Right lung (tissue), 2 donors: ENCODE measurements at regions not wholly inside any gene's neighbourhood (a gene's known extent, or its start where the extent isn't known, plus 50 kb on each side); places are given as distances from the start of the nearest gene placed in this dataset.

Experiments used
- DNase-seq, 2 donors: peaks; one replicate each; pipeline ENCODE4 v3.0.0-alpha.2; 2013

DNA sequence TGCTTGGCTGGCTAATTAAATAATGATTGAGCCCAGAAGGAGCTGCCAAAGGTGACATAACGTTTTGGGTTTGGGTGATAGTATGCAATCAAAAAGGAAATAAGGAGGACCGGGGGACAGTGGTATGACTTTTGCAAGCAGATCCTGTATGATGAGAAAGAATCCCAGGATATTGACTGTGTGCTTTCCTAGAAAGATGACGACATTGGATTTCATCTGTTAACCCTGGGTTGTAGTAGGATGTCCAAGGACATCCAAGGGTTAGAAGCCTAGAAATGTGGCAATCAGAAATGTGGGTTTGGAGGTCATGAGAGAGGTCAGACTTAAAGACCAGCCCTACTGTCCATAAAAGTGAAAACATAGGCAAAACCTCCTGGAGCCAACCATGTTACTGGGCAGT lies 50.3 kb upstream of the HMHB1 start:
- no peak for DNase-seq

DNA sequence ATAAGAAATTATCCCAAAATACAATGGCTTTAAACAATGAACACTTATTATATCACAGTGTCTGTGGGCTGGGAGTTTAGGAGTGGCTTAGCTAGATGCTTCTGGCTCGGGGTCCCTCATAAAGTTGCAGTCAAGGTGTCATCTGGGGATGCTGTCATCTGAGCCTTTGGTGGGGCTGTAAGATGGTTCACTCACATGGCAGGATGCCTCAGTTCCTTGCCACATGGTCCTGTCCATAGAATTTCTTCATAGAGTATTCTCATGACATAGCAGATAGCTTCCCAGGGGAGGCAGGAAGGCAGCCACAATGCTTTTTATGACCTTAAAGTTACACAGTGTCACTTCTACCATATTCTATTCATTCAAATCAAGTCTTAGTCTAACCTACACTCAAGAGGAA lies 51.2 kb upstream of the HMHB1 start:
- DNase-seq = no peak

DNA sequence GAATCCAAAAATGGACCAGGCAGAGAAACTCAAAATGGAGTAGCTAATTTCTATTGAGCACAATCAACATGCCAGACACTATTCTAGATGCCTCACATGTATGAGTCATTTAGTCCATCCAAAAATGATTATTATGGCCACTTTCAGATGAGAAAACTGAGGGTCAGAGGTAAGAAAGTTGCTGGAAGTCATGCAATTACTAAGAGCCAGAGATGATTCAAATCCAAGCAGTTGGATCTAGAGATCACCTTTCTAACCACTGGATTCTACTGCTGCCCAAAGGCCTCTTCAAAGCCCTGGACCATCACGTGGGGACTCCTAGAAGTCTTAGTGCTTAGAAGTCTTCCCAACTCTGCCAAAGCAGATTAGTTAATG lies 51.8 kb upstream of the HMHB1 start:
- no peak for DNase-seq

DNA sequence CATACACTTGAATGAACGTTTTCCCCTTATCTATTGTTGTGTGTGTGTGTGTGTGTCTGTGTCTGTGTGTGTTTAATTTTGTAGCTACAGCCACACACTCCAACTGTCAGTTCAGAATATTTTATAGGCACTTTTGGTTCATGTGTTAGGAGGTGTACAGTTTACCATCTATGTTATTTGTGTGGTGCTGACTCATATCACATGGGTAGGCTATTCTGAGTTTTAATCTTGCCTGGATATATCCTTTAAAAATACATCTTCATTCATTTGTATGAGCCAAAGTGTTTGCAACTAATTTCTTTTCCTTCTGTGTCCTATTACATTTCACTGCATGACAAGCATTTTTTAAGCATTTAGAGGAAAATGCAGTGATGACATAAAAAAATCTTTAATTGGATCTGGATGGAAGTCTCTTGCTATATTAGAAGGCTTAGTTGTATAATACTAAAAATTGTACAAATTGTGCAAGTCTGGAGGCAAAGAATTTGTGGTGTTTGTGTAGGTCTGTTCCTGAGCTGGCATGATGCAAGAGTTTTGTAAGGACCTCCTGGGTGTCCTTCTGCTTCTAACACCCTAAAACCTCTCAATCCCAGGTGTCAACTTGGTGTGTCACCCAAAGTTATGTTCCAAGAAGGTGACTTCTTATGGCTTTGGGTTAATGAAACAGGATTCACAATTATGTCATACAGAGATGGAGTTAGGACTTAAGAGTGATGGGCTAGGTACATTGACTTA lies 52.4 kb upstream of the HMHB1 start:
- peak; percentile 31 to 46 for DNase-seq

DNA sequence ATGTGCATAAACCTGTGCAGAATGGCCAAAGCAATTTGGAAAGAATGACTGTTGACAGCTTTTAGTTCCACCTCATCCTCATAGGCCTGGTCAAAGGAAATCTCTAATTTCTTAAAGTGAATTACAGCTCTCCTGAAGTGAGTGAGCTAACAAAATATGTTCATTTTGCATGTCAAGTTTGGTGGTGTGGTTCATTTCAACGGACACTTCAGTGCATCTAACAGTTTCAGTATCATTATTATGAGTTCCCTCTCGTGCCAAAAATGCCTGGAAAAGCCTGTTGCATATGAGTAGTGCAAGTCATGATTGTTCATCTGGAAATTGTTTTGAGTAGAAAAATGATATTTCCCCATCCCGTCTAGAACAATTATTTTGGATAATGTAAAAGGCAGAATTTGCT lies 53.2 kb upstream of the HMHB1 start:
- peak; percentile 89 to 91 for DNase-seq

DNA sequence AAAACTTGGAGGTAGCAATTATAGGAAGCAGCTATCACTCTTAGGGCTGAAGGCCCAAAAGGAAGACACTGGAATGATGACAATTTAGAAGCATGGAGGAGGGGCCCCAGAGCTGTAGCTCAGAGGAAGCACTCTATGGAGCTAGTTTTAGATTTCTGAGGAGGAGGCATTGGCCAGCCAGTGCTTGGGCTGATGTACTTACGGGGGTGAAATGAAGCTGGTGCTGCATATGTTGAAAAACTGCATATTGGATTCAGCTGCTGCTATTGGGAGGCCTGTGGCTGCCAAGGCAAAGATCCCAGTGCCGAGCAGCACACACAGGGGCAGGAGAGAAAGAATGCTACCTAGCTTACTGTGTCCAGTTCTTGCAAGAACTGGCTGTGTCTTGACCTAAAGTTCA lies 53.9 kb upstream of the HMHB1 start:
- no peak for DNase-seq

DNA sequence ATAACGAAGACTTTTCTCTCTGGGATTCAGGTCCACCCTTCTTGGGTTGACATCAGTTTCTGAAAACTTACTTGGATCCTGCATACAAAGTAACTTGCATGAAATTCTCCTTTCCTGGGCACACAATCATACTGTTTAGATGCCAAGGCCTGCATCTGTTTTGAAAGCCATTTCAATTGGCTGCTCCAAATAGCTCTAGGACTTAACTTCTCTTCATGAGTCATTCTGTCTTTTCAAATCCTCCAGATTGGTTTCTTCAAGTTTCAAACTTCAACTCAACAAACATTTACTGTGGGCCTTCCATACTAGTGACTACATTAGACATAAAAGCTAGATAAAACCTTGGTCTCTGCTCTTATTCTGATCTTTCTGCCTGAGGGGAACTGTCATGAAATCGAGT lies 54.8 kb upstream of the HMHB1 start:
- DNase-seq = no peak

DNA sequence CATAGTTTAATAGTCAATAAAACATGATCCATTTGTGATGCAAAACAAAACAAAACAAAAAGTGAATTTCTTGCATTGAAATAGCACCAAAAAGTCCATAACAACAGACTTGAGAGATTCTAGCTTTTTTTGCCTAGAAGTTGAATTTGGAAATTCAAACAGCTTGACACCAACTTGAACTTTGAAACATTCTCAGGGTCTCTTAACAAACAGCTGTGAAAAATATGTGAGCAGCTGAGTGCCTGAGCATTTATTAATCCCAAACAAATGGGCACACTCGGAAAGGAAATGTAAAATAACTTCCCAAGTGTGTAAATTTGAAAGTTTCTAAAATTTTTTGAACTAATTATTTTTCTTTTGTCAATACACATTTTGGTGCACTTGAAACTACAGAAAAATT lies 56.0 kb upstream of the HMHB1 start:
- no peak for DNase-seq

DNA sequence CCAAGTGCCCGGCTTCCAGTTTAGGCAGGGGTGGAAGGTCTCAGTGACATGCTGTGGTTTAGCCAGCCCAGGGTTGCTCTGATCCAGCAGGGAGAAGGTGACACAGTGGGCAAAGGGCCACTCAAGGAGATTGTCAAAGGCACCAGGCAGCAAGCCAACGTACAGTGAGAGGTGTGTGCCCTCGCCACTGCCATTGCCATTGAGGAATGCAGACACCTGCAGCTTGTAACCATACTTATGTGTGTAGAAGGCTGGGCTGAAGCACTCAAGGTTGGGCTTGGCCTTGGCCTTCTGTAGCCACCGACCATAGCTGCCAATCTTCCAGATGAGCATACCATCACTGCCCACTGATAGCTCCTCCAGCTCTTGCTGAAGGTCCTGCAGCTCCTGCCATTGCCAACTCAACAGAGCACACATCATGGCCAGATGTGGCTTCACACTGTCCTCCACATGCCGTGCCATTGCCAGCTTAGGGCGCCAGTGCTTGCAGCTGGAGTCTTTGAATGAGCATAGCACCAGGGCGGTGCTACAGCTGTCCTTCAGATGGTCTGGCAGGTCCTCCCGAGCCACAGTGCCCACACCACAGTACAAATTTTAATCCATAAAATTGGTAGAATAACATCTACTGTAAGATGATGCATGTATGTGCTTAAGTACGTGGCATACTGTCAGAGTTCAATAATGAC lies 59.7 kb upstream of the HMHB1 start:
- no peak for DNase-seq

DNA sequence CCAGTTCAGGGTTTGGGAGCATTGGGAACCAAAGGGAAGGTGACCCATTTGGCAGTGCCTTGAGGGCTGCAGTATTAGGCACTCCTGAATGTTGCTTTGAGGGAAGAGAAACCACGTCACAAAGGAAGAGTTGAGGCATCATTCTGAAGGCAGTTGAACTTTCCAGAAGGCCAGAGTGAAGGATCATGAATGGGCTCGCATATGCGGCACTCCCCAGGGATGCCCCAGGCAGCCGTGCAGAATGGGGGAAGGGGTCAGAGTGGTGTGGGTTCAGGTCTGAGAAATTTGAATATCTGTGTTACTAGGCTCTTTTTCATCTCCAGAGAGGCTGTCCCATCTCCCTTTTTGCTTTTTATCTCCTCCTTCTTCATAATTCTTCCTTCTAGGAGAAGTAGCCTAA lies 60.6 kb upstream of the HMHB1 start:
- no peak for DNase-seq

DNA sequence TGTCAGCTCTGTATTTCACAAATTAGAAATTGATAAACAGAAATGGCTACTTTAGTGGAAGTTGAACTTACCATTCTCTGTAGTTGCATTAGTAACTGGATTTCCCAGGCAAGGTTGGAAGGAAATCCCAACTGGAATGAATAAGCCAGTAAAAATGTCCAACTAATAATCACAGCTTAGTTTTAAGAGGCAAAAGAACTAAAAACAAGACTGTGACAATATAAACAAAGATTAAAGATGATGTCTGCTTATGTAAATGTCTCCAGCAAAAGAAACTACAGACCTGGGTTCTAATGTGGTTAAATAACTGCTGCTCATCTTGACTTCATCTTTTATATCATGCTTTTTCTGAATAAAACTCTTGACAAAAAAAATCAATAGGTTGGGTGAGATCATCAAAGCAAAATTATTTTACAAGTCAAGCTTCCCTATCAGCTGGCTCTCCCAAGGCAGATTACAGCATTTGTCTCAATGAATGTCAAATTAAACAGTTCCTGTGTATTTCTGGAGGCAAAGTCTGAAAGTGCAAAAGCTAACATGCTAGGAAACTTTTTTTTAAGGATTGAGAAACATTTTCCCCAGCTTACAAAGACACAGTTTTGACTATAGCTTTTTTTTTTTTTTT lies 62.3 kb upstream of the HMHB1 start:
- no peak for DNase-seq

DNA sequence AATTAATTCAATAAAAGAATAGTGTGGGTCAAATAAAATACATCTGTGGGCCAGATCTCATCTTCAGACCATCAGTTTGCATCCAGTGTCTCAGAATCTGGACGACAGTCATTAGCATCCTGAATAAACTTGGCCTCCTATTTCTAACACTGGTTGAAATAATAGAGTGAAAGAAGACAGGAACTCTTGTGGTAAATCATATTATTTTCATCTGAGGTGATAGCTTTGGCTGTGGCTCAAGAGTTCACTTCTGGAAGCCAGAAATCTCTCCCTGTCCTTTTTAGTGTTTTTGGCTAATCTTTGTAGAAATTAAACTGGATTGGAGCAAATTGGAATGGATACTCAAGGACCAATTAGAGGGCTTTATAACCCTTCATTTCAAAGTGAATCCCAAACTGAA lies 63.4 kb upstream of the HMHB1 start:
- DNase-seq = no peak

DNA sequence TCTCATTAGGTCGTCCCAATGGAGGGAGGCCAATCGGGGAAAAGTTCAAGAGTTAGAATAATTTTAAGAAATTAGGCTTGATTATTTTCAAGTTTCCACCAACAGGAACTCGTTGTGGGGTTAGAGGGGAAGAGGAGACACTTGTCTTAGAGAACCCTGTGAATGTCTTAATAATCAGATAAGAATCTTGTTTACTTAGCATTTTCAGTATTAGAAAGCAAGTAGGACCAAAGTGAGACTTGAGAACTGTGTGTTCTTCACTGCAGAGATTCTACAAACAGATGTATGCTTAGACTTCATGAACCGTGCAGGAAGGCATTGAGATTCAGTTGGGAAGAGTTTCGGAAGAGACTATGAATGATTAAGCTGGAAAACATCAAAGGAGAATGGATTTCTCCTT lies 69.0 kb upstream of the HMHB1 start:
- DNase-seq = no peak

DNA sequence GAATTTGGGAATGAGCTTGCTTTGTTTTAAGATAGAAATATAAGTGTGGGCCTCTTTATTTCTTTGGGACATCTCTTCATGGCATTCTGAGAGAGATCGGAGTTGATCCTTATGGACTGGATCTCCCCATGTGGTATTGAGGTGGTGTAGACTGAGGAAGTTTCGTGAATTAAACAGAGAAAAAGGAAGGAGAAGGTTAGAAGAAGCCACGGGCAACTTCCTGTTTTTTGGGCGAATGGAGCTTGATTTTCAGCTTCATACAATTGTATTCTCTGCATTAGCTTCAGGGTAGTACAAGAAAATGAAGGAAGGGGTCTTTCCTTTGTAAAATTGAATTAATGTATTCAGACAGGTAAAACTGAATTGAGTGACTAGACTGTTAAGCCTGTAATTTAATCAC lies 70.5 kb upstream of the HMHB1 start:
- no peak for DNase-seq

DNA sequence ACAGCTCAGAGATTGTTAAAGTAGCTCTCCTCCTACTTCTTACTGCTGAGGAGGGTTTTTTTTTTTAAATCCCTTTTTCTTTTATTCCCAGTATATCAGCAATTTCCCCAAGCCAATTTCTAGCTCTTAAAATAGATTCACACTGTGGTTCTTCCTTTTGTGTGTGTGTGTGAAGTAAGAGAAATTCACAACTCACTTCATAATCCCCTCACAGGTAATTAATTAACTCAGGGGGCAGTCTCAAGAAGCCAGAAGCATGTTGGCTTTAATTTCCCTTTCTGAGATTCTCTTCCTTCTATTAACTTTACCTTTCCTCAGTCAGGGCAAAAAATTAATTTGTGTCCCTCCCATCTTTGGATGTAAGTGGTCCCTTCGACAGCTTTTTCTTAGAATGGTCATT lies 71.0 kb upstream of the HMHB1 start:
- no peak for DNase-seq

DNA sequence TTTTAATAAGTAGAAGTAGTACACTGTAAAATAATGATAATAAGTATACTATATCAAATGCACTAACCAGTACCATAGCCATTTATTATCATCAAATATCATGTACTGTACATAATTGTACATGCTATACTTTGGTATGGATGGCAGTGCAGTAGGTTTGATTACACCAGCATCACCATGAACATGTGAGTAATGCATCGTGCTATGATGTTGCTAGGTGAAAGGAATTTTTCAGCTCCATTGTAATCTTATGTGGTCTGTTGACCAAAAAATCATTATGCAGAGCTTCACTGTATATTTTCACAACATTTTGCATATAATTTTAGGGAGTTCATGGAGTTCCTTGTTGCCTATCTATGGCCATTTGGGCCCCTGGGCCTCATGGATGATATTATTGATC lies 72.2 kb upstream of the HMHB1 start:
- DNase-seq = no peak

DNA sequence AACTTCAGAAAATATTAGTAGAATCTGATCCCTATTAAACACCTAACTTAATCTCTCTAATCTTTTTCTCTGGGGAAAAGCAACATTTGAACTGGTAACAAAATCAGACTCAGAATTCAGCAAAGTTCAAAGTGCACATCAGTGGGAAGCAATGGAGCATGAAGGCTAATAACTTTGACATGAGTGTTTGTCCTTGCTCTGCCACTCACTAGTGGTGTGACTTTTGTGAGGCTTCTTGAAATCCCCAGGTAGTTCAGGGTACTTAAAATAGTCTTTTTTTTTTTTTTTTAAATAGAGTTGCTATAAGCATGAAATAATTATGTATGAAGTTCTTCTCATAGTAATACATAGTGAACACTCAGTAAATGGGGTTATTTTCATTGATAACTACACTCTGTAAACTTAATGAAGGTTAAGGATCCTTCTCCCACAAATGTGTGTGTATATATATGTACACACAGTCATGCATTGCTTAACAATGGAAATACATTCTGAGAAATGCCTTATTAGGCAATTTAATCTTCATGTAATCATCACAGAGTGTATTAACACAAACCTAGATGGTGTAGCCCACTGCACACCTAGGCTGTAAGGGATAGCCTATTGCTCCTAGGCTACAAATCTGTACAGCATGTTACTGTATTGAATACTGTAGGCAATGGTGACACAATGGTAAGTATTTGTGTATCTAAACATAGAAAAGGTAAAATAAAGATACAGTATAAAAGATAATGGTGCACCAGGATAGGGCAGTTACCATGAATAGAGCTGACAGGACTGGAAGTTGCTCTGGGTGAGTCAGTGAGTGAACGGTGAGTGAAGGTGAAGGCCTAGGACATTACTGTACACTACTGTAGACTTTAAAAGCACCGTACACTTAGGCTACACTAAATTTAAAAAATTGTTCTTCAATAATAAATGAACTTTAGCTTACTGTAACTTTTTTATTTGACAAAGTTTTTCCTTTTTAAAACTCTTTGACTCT lies 73.3 kb upstream of the HMHB1 start:
- no peak for DNase-seq

DNA sequence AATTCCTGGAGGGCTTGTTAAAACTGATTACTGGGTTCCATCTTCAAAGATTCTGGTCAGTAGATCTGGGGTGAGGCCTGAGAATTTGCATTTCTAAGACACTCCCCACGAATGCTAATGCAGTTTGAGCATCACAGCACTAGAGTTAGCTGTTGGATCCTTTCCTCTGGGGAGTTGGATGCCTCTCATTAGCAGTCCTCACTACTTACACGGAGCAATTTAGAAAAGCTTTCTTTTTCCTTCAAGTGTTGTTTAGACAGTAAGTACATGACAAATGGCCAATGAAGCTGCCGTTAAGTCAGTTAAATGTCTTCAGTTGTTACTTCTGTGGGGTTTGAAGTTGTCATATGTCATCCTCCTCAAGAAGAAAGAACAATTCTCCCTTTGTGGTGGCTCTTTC lies 74.9 kb upstream of the HMHB1 start:
- DNase-seq = no peak

DNA sequence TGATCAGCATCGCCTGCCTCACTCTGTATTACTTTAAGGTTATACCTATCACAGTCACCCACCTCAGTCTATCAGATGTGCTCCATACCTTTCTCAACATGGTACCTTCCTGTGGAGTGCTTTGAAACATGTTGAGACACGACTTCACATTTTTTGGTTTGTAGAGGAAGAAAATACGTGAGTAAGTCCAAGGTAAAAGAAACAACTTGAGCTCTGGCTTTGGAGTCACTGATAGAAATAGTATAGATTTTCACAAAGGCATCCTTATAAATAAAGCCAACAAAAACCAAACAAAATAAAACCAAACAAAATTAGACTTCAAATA lies 77.5 kb upstream of the HMHB1 start:
- no peak for DNase-seq

DNA sequence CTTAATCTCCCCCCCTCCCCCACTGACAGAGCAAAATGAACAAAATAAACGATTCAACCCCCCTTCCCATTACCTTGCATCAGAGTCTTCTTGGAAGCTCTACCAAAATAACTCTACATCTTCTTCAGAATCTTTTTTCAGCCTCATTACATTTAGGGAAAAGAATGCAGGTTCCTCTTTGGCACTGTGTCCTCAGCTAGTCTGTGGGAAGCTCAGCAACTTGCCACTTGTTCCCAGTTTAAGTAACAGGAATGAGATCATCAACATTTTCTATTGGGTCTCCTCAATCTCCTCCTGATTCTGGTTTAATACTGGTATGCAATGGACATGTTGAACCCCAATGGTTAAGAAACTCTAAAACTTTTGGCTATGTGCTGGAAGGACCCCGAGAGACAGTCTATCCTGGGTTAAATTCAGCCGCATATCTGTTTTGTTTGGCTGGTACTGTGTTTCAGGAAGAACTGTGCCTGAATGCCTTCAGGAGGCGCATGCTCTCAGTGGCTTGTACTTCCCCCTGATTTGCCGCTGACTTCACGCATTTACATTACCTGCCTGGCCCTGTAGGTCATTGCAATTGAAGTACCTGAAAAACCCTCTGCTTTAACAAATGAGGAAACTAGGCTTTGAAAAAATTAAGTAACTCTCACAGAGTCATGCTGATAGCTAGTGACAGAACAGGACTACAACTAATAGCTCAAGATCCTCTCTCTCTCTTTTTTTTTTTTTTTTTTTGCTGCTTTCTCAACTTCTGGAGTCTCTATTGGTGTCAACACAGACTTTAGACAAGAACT lies 78.1 kb upstream of the HMHB1 start:
- DNase-seq = no peak

DNA sequence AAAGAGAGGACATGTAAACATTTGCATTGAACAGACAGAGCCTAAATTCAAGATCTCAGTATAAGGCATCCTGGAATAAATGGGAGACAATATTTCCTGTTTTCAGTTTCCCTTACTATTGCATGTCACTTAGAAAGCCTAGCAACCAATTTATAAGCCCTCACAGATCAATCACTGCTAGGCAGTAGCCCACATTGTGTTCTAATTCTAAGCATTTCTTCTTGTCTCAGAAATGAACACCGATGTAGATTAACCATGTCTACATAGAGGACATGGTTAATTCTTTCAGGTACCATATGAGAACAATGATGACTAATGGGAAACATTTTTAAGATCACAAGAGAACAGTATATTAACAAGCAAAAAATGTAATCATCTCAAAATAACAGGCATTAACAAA lies 79.6 kb upstream of the HMHB1 start:
- DNase-seq = no peak
